NB4 (cell line): ENCODE measurements at regions not wholly inside any gene's neighbourhood (a gene's known extent, or its start where the extent isn't known, plus 50 kb on each side); places are given as distances from the start of the nearest gene placed in this dataset.

Experiments
- DNase-seq: peaks from one replicate; pipeline ENCODE4 v3.0.0; 2010; ENCODE audit warnings: low read depth
- H3K4me3 ChIP-seq: one replicate; pipeline ENCODE4 v1.5.1; 2011; ENCODE audit warnings: mild to moderate bottlenecking, low read depth, low read length, moderate library complexity
- CTCF ChIP-seq: IDR thresholded peaks from one replicate; pipeline ENCODE4 v1.5.1; 2012; ENCODE audit warnings: low read depth, low read length
- MAX ChIP-seq: IDR thresholded peaks from 2 replicates; pipeline ENCODE4 v1.6.1; 2011; ENCODE audit warnings: low read depth, low read length
- MYC ChIP-seq: IDR thresholded peaks from 2 replicates; pipeline ENCODE4 v1.6.1; 2011; ENCODE audit warnings: low read depth, low read length
- POLR2A ChIP-seq: IDR thresholded peaks from 2 replicates; pipeline ENCODE4 v1.6.1; 2011; ENCODE audit warnings: mild to moderate bottlenecking; ENCODE audit not compliant: insufficient read length; ENCODE audit errors: extremely low read depth

- no peak for DNase-seq
- H3K4me3 ChIP-seq: no peak overlapping the region
- no peak for TF ChIP-seq MYC
- no peak for TF ChIP-seq POLR2A
- TF ChIP-seq MAX: no peak
- TF ChIP-seq CTCF: no peak
Measured at GRCh38 chr2:239833269-239834109, 191.7 kb downstream of the NDUFA10 start.

GRCh38 chr2:239832490-239833268, 192.5 kb downstream of the NDUFA10 start:
- no peak overlapping the region for H3K4me3 ChIP-seq
- no peak for DNase-seq
- TF ChIP-seq MAX: no peak
- TF ChIP-seq POLR2A: no peak
- no peak for TF ChIP-seq MYC
- no peak for TF ChIP-seq CTCF

GRCh38 chr2:239831861-239832489, 193.2 kb downstream of the NDUFA10 start:
- no peak for DNase-seq
- TF ChIP-seq POLR2A (no peak), MYC (no peak), MAX (no peak), CTCF (no peak)
- H3K4me3 ChIP-seq: no peak overlapping the region

GRCh38 chr2:239831001-239831731, 194.0 kb downstream of the NDUFA10 start:
- no peak for TF ChIP-seq POLR2A
- no peak for TF ChIP-seq MYC
- TF ChIP-seq MAX: no peak
- no peak overlapping the region for H3K4me3 ChIP-seq
- no peak for DNase-seq

- TF ChIP-seq MYC (no peak), POLR2A (no peak), CTCF (no peak), MAX (no peak)
- no peak for DNase-seq
- H3K4me3 ChIP-seq: no peak overlapping the region
Measured at GRCh38 chr2:239830121-239831000, 194.8 kb downstream of the NDUFA10 start.
